LNCaP clone FGC (cell line): ENCODE measurements at regions not wholly inside any gene's neighbourhood (a gene's known extent, or its start where the extent isn't known, plus 50 kb on each side); places are given as distances from the start of the nearest gene placed in this dataset.

Experiments
- DNase-seq: peaks from one replicate; pipeline ENCODE4 v3.0.0-alpha.2; 2011; ENCODE audit warnings: low read depth
- H3K4me3 ChIP-seq: 2 replicates; pipeline ENCODE4 v1.5.1; 2011; ENCODE audit warnings: mild to moderate bottlenecking, low read depth, low read length, control low read depth
- TF ChIP-seq, protein P1 (sequence below): IDR thresholded peaks from 2 replicates; pipeline ENCODE4 v1.5.1; 2012; ENCODE audit warnings: mild to moderate bottlenecking; ENCODE audit not compliant: control insufficient read depth, insufficient read depth; ENCODE audit errors: extremely low read depth

DNA sequence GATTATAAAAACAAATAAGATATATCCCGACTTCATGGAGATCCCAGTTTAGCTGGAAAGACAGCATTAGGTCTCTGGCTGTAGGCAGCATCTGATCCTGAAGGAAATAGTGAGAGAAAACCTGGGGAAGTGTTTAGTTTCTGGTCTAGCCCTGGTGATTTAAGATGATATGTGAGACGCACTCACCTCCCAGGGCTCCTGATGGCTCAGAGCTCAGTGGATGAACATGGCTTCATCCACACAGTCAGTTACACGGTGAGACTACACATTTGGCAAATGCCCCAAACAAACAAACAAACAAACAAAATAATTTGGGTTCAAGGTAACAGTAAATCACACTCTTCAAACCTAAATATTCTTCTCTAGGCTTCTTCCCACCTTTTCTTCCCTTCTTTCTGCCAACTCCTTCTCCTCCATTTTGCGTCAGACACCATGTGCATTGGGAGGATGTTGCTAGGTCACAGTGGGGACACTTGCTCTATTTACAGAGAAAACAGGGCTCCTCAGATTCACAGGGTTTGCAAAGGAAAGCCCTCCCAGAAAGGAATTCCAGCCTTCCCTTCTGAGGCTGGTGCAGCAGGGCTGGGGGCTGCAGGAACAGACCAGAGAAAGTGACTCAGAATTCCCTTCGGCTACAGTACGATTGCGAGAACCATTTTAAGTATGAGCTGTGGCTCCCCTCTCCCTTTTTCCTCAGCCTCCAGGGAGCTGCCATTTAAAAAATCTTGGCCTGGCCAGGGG lies 59.6 kb upstream of the SALL4 start:
- TF ChIP-seq, protein P1, sequence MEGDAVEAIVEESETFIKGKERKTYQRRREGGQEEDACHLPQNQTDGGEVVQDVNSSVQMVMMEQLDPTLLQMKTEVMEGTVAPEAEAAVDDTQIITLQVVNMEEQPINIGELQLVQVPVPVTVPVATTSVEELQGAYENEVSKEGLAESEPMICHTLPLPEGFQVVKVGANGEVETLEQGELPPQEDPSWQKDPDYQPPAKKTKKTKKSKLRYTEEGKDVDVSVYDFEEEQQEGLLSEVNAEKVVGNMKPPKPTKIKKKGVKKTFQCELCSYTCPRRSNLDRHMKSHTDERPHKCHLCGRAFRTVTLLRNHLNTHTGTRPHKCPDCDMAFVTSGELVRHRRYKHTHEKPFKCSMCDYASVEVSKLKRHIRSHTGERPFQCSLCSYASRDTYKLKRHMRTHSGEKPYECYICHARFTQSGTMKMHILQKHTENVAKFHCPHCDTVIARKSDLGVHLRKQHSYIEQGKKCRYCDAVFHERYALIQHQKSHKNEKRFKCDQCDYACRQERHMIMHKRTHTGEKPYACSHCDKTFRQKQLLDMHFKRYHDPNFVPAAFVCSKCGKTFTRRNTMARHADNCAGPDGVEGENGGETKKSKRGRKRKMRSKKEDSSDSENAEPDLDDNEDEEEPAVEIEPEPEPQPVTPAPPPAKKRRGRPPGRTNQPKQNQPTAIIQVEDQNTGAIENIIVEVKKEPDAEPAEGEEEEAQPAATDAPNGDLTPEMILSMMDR, result no peak
- DNase-seq, result no peak
- no peak overlapping the region for H3K4me3 ChIP-seq

DNA sequence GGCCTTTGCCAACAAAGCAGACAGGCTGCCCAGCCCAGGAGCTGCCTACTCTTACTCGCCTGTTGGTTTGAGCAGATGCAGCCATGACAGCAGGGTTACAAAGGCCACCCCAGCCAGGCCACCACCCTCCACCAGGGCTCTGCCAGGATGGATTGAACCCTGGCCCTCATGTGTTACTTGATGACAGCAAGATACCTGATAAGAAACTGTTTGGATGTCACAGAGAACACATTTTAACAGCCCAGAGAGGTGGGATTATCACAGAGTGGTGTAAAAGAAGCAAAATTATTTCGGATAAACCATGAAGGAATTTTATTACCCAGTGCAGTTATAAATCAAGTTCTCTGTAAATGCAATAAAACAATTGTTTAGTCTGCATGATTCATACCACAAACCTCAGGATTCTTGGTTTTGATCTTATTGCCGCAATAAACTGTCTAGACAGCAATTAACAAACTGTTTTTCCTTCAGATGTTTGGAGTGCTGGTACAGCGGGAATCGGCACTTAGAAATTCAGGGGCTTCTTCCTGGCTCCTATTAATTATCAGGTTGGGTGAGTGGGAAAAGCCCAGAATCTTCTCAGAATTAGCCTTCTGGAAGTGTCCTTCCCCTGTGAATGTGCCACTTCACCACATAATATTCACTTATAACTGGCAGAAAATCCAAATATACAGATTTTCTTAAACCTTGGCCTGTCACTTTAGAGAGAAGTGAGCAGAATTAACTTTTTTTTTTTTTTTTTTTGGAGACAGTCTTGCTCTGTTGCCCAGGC lies 58.0 kb upstream of the SALL4 start:
- H3K4me3 ChIP-seq, result no peak overlapping the region
- TF ChIP-seq, protein P1, result no peak
- no peak for DNase-seq

DNA sequence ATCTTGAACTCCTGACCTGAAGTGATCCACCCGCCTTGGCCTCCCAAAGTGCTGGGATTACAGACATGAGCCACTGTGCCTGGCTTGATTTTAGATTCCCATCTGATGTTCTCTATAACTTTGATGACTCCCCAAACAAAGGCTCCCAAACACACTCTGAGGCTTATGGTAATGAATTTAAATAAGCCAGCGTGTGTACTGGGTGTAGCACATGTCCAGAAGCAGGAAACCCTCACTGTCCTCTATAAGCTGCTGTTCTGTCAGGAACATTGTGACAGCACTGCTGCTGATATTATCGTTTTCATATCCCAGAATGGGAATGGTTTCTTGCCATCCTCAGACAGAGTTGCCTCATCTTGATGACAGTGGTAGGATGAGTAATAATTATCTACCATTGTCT lies 54.1 kb upstream of the SALL4 start:
- TF ChIP-seq, protein P1, result no peak
- DNase-seq, result no peak
- H3K4me3 ChIP-seq, result no peak overlapping the region

DNA sequence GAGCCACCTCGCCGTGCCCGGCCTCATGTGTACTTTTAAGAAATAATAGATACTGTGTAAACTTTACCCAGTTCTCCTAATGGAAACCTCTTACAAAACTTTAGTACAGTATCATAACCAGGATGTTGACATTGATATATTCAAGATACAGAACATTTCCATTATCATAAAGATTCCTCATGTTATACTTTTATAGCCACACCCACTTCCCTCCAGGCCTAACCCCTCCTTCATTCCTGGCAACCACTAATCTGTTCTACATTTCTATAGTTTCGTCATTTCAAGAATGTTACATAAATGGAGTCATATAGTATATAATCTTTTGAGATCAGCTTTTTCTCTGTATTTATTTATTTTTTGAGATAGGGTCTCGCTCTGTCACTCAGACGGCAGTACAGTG lies 52.6 kb upstream of the SALL4 start:
- no peak for DNase-seq
- TF ChIP-seq, protein P1, result no peak
- H3K4me3 ChIP-seq, result no peak overlapping the region
